ENCODE measurements at regions not wholly inside any gene's neighbourhood (a gene's known extent, or its start where the extent isn't known, plus 50 kb on each side); places are given as distances from the start of the nearest gene placed in this dataset.
"Not testable (repeated sequence)": the region's sequence is repeated elsewhere in the genome, so short reads cannot be mapped to it uniquely, and the experiment has no call there.

DNA sequence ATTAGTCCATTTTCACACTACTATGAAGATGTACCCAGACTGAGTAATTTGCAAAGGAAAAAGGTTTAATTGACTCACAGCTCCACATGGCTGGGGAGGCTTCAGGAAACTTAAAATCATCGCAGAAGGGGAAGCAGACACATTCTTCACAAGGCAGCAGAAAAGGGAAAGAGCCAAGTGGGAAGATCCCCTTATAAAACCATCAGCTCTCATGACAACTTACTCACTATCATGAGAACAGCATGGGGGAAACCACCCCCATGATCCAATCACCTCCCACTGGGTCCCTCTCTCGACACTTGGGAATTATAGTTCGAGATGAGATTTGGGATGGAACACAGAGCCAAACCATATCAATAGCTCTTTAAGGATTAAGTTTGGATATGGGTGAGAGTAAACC lies 246.1 kb upstream of the CYRIA start:
- DNase-seq (ENCODE audit: low spot score) = no peak
- no peak for FAIRE-seq

DNA sequence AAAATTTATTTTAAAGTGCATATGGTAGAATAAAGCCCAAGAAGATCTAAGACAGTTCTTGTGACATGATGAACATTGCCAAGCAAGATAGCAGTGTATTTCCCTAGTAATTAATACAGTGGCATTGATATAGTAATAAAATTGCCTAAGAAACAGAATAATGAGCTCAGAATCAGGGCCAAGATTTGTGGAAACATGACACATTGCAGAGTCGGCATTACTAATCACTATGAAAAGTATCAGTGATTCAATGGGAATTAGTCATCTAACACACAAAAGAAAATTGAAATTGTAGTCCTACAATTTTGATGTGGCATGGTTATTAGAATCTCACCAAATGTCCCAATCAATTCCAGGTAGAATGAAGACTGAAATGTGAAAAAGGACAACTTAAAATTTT lies 243.0 kb upstream of the CYRIA start:
- no peak for FAIRE-seq
- DNase-seq (ENCODE audit: low spot score) = peak; percentile 6

DNA sequence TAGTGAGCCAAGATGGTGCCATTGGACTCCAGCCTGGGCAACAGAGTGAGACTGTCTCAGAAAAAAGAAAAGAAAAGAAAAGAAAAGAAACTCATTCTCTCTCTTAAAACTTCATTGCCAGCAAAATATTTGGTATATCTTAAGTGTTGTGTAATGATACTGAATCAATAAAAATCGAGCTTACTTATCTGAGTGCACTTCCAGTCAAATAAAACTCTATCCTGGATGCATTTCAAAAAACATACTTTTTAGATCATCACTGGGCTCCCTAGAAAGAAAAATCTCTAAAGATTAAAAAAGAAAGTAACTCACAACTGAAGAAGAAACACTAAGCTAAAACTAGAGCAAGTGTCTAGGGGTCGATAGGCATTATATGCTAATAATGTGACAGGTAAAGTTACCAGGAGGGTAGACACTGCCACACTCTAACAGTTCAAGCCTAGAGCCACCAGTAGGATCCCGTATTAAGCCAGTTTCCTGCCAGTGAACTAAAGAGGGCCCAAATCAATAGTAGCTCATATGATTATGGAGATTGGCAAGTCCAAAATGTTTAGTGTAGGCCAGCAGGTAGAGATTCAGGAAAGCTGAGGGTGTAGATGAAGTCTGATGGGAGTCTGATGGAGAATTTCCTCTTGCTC lies 242.1 kb upstream of the CYRIA start:
- no peak for DNase-seq (ENCODE audit: low spot score)
- no peak for FAIRE-seq

DNA sequence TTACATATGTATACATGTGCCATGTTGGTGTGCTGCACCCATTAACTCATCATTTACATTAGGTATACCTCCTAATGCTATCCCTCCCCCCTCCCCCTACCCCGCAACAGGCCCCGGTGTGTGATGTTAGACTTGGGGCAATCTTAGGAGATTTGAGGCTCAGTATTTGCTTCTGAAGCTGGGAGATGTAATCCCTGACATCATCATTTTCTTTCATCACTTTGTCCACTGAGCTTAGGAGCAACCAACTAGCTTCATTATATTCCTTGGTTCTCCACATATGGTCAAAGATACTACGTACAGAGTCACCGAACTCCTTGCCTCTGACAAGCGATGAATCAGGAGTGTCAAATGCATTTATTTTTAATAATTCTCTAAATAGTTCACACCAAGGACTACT lies 239.7 kb upstream of the CYRIA start:
- not testable (repeated sequence) for DNase-seq (ENCODE audit: low spot score); FAIRE-seq

DNA sequence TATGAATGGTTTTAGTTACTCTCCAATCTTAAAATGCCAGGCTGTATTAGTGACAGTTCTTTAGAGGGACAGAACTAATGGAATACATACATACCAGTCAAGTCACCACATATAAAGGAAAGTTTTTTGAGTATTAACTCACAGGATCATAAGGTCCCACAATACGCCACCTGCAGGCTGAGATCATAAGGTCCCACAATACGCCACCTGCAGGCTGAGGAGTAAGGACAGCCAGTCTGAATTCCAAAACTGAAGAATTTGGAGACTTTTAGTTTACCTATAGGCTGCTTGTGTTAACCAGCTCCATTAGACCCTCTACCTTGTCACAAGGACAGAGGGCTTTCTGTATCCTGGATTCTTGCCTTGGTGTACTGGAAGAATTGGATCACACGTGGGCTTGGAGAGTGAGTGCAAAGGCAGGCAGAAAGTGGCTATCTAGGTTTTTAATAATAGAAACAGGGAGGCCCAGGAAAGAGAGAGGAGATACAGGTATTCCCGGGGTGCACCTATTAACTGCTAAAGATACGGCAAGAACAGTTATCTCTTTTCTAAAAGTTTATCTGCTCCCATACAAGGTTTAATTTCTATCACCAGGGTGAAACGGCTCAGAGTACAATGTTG lies 234.9 kb upstream of the CYRIA start:
- FAIRE-seq = no peak

DNA sequence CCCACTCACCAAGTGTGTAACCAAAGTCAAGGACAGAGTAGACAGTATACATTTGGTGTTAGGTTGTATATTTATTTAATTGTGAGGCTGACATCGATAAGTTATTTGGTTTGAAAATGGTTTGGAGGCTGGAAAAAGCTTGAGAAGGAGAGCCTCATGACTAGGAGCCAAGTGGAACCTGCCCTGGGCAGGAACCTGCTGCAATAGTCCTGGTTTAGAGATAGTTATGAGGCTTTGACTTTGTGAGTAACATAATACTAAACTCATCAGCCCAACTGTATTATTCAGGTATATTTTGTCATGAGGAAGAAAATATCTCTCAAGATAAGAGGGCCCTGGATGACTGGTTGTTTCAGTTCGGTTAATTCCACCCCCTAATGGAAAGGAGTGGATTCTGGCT lies 234.3 kb upstream of the CYRIA start:
- DNase-seq (ENCODE audit: low spot score) (no peak), FAIRE-seq (no peak)

More for the DNA sequence above, 234.9 kb upstream of the CYRIA start:
- no peak for DNase-seq (ENCODE audit: low spot score)

DNA sequence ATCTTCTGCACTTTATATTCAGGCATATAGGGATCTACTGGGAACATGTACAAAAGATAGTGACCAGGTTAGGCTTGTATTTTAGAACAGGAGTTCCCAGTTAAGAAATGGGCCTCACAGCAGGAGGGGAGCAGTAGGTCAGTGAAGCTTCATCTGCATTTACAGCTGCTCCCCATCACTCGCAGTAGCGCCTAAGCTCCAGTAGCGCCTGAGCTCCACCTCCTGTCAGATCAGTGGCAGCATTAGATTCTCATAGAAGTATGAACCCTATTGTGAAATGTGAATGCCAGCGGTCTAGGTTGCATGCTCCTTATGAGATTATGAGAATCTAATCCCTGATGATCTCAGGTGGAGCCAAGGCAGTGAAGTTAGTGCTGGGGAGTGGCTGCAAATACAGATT lies 224.4 kb upstream of the CYRIA start:
- no peak for FAIRE-seq

DNA sequence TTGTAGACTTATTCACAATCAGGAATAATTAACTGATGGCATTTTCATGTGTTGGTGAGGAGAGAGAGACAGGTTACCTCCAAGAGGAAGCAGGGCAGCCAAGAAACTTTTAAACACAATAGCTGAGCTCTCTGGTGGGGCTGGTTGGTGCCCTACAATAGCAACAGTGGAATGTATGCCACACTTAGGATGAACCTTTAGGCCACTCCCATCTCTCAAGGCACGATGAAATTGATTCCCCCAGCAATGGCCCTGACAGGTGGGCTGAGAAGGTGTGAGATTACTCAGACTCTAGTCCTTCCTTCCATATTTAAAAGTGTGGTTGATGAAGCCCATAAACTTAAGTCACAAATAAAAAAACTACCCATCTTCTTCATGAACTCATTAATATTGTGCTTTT lies 219.4 kb upstream of the CYRIA start:
- DNase-seq (ENCODE audit: low spot score) = no peak
- FAIRE-seq = no peak

More for the DNA sequence above, 224.4 kb upstream of the CYRIA start:
- DNase-seq (ENCODE audit: low spot score) = no peak

DNA sequence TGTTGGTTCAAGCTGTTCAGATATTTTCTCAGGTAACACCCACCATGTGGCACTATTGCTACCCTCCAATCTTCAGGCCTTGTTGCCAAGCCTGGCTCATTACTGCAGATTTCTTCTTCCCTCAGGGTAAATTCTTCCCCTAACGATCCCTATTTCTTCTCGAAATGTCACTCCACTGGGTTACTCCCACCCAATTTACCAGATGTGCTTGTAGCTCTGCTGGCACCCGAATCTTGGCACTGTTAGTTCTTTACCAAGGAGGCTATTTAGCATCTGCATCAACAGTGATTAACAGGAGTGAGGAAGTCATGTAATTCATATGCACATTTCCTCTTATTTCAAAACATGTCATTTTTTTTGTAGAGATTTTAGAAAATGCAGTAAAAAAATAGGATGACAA lies 217.1 kb upstream of the CYRIA start:
- FAIRE-seq (no peak), DNase-seq (ENCODE audit: low spot score) (no peak)

DNA sequence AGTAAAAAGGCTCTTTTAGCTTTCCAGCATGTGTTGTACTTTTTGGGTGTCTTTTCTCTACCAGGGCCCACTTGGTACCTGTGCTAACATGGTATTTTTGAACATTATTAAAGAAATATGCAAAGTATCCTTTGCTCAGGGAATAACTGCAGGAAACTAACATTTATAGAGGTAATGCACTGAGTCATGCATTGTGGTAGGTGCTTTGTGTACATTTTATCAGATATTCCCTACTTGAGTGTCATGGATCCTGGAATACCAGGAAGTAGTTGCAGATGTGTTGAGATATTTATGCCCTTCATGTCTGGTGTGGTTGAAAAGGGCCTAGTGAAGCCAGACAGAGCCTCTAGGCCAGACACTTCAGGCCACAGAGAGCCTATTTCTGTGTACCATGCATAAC lies 215.5 kb upstream of the CYRIA start:
- FAIRE-seq = no peak
- no peak for DNase-seq (ENCODE audit: low spot score)

DNA sequence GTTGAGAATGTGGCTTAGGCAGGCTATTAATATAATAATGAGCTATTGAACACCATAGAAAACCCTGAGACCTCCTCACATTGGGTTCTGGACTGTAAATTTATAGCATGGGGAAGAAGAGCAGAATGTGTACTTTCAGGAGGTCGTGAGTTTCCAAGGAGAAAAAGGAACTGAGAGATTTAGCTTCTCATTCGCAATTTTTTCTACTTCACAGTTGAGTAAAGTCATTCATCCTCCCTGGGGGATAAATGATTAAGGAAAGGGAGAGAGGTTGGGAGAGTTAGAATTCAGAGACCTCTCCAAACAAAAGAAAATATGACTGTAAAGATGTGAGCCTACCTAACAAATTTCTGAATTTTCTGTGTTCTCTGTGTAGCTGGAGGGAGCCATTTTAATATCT lies 205.8 kb upstream of the CYRIA start:
- FAIRE-seq = no peak

DNA sequence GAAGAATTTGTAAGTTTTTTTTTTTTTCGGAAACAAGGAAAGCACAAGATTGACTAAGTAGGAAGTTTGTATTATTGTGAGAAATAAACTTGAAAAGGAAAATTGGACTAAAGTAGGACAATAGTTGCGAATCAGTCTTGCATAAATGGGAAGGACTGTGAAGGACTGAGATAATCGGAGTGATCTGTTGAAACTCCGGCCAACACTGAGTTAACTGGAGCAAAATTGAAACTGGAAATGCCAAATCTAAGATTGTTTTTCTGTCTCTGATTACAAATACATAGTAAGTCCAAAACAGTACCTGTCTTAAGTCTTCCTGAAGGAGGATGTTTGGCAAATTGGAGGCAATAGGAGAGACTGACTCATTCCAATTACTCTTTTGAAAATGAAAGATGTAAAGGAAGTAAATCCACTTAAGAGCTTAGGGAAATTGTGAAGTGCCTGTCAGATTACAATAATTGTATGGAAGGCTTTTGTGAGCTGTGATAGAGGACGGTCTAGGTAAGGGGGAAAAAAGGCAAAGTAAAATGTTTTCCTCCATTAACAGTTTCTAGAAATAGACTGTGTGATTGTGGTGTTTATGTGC lies 204.9 kb upstream of the CYRIA start:
- no peak for FAIRE-seq
- DNase-seq (ENCODE audit: low spot score) = no peak

More for the DNA sequence above, 205.8 kb upstream of the CYRIA start:
- no peak for DNase-seq (ENCODE audit: low spot score)

DNA sequence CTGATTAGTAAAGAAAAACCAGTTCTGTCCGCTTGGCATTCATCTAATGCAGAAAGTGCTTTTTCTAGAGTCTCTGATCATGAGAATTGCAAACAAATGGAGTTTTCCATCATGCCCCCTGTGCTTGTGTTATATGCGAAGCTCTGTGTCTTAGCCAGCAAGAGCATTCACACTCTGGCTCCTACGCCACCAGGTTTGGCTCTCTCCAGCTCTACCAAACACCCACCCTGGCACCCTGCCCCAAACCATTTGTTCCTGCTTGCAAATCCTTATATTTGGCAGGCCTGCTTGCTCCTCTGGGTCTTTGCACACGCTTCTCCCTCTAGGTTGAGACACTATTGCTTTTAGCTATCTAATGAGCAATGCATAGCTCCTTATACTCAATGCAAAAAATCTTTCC lies 204.1 kb upstream of the CYRIA start:
- FAIRE-seq = no peak
- no peak for DNase-seq (ENCODE audit: low spot score)

DNA sequence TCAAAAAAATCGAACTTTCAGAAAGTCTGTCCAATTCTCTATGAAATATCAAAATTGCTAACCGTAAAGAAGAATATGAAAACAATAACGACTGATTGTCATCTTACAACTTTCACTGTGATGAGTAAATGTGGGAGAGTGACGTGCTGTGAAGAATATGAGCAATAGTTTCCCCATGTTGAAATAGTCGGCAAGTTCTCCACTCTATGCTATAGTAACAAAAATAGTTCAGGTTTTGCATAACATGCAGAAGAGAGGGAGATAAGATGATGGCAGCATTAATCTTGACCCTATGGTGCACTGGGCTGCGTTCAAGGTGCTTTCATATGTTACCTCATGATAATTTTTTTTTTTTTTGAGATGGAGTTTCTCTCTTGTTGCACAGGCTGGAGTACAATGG lies 196.8 kb upstream of the CYRIA start:
- DNase-seq (ENCODE audit: low spot score) (no peak), FAIRE-seq (no peak)

DNA sequence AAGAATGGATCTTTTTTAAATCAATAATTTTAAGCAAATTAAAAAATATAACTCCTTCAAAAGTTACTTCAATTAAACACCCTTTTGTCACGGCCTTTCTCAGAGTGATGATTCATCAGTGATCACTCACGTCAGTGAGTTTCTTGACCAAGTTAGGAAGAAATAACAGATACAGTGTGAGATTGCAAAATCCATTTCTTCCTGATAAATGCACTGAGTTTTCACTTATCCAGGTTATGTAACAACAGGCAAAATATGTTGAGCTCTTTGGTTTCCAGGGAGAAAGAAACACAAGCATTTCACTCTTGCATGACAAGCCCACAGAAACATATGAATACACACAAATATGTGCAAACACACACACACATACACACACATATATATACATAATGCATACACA lies 195.9 kb upstream of the CYRIA start:
- DNase-seq (ENCODE audit: low spot score) = no peak
- no peak for FAIRE-seq

DNA sequence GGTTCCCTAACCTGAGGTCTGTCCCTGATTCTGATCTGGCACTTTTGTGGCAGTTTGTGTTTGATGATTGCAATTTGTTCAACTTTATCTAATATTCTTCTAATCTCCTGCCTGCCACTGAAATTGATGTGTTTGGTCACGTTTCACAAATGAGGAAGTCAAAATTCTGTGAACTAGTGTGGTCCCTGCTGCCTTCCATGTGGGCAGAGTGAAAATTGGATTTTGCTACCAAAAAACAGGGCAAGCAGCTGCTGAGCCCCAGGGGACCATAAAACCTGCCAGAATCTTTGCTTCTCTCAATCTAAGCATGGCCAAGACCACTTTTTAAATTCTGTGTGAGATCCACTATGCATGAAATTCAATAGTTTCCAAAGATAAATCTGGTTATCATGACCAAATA lies 195.5 kb upstream of the CYRIA start:
- no peak for DNase-seq (ENCODE audit: low spot score)
- FAIRE-seq = no peak

DNA sequence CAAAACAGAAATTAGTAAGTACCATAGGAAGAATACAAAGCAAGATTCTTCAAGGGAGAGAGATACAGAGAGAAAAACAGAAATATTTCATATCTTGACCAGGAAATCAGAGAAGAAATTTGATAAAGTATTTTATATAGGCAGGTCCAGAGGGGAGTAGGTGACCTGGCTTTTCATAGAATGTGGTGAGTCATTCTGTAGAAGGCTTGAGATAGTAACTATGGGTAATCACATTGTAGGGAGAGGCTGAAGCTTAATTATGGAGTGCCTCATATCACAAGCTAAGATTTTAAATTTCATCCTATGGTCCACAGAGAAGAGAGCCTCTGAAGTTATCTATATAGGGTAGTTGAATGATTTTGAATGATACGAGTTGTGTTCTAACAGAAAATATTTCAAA lies 195.0 kb upstream of the CYRIA start:
- DNase-seq (ENCODE audit: low spot score) (no peak), FAIRE-seq (no peak)

DNA sequence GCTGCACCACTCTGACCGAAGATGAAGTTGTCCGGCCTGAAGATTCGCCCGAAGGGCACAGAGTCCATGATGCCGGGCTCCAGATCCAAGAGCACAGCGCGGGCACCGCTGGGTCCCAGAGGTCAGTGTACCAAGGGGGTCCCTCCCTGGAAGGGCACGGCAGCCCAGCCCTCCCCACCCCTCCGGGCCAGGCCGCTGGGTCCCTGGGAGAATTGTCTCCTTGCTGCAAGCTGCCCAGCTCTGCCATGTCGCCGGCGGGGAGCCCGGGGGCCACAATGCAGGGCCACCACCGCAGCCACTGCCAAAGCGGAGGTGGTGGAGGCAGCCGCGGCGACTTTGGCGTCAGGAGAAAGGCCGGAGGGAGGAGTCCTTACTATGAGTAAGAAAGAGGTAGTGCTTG lies 189.5 kb upstream of the CYRIA start:
- DNase-seq (ENCODE audit: low spot score) = no peak
- FAIRE-seq = no peak

DNA sequence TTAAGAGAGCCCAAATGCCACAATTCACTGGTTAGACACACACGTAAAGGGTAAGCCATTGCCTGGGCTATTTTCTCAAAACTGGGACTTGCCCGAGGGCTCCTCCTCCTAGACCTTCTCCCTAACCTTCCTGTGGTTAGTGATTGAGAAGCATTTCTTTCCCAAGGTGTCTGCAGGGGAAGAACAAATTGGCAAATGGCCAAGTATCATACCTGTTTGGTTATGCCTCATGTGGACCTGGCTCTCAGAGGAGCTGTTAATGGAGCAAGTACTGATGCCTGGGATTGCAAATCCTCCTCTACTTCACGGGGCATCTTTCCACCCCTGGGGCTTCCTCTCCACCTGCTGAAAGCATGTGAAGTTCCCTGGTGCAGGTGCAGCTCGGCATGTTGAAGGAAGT lies 187.5 kb upstream of the CYRIA start:
- FAIRE-seq (no peak), DNase-seq (ENCODE audit: low spot score) (no peak)

DNA sequence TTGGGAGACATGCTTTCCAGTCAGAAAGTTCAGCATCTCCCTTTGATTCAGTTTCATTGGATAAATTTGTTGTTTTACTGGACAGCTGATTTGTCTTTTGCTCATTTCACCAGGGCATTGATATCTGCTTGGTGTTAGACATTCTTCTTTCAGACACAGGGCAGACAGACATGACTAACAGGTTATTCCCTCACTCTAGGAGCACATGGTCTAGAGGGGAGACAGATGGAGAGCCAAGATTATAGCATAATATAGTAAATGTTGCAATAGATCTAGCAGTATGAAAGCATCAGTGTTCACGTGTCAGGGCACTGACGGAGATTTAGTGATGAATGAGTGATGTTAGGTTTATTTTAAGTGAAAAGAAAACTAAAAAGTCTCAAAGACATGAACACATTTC lies 187.0 kb upstream of the CYRIA start:
- FAIRE-seq (no peak), DNase-seq (ENCODE audit: low spot score) (no peak)

DNA sequence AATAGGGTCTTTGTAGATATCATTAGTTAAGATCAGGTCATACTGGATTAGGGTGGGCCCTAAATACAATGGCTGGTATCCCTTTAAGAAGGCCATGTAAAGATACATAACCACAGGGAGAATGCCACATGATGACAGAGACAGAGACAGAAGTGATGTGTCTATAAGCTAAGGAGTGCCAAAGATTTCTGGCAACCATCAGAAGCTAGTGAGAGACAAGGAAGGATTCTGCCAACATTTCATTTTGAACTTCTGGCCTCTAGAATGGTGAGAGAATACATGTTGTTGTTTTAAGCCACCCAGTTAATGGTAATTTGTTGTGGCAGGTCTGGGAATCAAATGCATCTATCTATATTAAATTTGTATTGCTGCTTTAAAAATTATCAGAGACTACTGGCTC lies 185.5 kb upstream of the CYRIA start:
- no peak for FAIRE-seq
- DNase-seq (ENCODE audit: low spot score) = no peak

DNA sequence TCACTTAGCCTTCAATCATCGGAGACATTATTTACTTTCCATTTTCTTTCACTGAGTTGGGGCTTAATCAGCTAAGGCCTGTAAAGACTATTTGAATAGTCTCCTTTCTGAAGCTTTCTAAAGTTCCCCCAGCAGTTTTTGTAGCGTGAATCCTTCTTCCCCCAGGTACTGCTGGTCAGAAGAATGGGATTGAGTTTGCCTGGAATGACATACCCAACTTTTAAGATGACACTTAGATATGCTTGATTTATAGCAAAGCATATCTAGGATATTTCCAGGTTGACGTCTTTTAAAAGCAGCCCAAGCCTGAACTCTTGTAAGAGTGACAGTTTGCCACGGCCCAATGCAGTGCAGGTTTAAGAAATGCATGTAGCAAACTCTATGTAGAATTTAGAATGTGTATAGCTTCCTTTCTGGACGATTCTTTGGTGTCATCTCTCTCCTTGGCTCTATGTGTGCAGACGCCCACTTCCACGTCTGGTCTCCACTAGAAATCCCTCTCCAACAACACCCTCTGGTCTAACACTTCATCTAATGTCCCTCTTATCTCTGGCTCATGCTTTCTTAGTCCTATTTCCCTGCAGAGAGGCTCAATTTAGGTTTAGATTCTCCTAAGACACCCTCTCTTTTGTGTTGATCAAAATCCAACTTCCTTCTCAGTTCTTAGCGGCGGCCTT lies 175.0 kb upstream of the CYRIA start:
- no peak for DNase-seq (ENCODE audit: low spot score)
- no peak for FAIRE-seq

DNA sequence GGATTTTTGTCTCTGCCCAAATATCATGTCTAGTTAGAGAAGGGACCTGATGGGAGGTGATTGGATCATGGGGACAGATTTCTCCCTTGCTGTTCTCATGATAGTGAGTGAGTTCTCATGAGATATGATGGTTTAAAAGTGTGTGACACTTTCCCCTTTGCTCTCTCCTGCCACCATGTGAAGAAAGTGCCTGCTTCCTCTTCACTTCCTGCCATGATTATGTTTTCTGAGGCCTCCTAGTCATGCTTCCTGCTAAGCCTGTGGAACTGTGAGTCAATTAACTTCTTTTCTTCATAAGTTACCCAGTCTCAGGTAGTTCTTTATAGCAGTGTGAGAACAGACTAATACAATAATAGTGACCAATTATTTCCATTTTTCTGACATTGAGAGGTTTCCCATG lies 167.3 kb upstream of the CYRIA start:
- no peak for DNase-seq (ENCODE audit: low spot score)
- FAIRE-seq = no peak
